SK-N-SH treated with all-trans-retinoic acid at 6 μM for 48 hours (cell line): ENCODE measurements at regions not wholly inside any gene's neighbourhood (a gene's known extent, or its start where the extent isn't known, plus 50 kb on each side); places are given as distances from the start of the nearest gene placed in this dataset.

ENCODE experiments used
- CSDC2 ChIP-seq: fragments of 250-450 bp; sonication (Bioruptor Pico); IDR thresholded peaks from 2 replicates; pipeline ENCODE4 v1.5.0; 2020; ENCODE audit warnings: mild to moderate bottlenecking, moderate library complexity
- GLIS3 ChIP-seq: fragments of 250-450 bp; sonication (Bioruptor Pico); IDR thresholded peaks from 2 replicates; pipeline ENCODE4 v1.5.0; 2020; ENCODE audit warnings: mild to moderate bottlenecking, moderate library complexity
- ISL1 ChIP-seq: fragments of 250-450 bp; sonication (Bioruptor Pico); IDR thresholded peaks from 2 replicates; pipeline ENCODE4 v2.1.2; 2022; ENCODE audit warnings: mild to moderate bottlenecking, moderate library complexity
- PATZ1 ChIP-seq: fragments of 250-450 bp; sonication (Bioruptor Pico); IDR thresholded peaks from 2 replicates; pipeline ENCODE4 v1.8.0; 2020; ENCODE audit warnings: mild to moderate bottlenecking, moderate library complexity, borderline replicate concordance
- SNAI2 ChIP-seq: fragments of 250-450 bp; sonication (Bioruptor Pico); IDR thresholded peaks from 2 replicates; pipeline ENCODE4 v1.5.0; 2020; ENCODE audit warnings: mild to moderate bottlenecking, moderate library complexity
- ZC3H10 ChIP-seq: fragments of 250-450 bp; sonication (Bioruptor Pico); IDR thresholded peaks from 2 replicates; pipeline ENCODE4 v1.5.1; 2021; ENCODE audit warnings: mild to moderate bottlenecking, moderate library complexity
- ZFP3 ChIP-seq: fragments of 250-450 bp; sonication (Bioruptor Pico); IDR thresholded peaks from 2 replicates; pipeline ENCODE4 v1.5.0; 2020; ENCODE audit warnings: mild to moderate bottlenecking, moderate library complexity
- ZFP30 ChIP-seq: fragments of 450-650 bp; formaldehyde crosslinking; IDR thresholded peaks from 2 replicates; pipeline ENCODE4 v1.5.0; 2022; ENCODE audit warnings: mild to moderate bottlenecking, moderate library complexity
- ZNF565 ChIP-seq: fragments of 450-650 bp; formaldehyde crosslinking; conservative IDR thresholded peaks from 2 replicates; pipeline ENCODE4 v1.5.0; 2020; ENCODE audit warnings: low read depth, mild to moderate bottlenecking, moderate library complexity

GRCh38 chr4:12697970-12698369 lies 786.2 kb downstream of the RAB28 start:
- TF ChIP-seq ISL1 (CRISPR knock-in tag) (no peak), GLIS3 (CRISPR knock-in tag) (no peak), ZFP3 (CRISPR knock-in tag) (no peak), SNAI2 (CRISPR knock-in tag) (no peak), ZC3H10 (CRISPR knock-in tag) (no peak), CSDC2 (no peak), PATZ1 (CRISPR knock-in tag) (no peak), ZNF565 (CRISPR knock-in tag) (no peak), ZFP30 (CRISPR knock-in tag) (no peak)
